ENCODE measurements at regions not wholly inside any gene's neighbourhood (a gene's known extent, or its start where the extent isn't known, plus 50 kb on each side); places are given as distances from the start of the nearest gene placed in this dataset.

DNA sequence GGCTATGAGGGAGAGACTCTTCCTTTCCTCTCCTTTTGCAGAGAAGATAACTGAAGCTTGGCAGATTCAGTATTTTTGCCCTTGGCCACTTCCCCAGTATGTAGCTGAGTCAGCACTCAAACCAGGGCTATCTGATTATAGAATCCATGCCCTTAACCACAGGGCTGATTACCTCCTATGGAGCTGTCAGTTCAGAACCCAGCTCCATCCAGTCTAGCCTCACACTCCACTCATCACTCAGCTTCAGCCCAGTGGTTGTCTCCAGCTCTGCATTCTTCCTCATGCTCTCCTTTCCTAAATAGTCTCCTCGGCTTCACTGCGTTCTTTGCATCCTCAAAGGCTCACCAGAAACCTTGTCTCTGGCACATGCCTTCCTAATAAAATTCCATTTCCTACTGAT, 151.6 kb upstream of the BLID start:
- TF ChIP-seq, protein P1, sequence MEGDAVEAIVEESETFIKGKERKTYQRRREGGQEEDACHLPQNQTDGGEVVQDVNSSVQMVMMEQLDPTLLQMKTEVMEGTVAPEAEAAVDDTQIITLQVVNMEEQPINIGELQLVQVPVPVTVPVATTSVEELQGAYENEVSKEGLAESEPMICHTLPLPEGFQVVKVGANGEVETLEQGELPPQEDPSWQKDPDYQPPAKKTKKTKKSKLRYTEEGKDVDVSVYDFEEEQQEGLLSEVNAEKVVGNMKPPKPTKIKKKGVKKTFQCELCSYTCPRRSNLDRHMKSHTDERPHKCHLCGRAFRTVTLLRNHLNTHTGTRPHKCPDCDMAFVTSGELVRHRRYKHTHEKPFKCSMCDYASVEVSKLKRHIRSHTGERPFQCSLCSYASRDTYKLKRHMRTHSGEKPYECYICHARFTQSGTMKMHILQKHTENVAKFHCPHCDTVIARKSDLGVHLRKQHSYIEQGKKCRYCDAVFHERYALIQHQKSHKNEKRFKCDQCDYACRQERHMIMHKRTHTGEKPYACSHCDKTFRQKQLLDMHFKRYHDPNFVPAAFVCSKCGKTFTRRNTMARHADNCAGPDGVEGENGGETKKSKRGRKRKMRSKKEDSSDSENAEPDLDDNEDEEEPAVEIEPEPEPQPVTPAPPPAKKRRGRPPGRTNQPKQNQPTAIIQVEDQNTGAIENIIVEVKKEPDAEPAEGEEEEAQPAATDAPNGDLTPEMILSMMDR (IDR thresholded peaks at IDR 0.05; ENCODE audit: control extremely low read depth in 1 of 3, insufficient read depth in 1 of 3, low read depth in 1 of 3, low read length in 3 of 3): no peak
- no peak for TF ChIP-seq EZH2 (IDR thresholded peaks at IDR 0.05; ENCODE audit: low read depth, low read length, severe bottlenecking)
- no peak for TF ChIP-seq RNF2 (IDR thresholded peaks at IDR 0.05; ENCODE audit: borderline replicate concordance, low read depth, low read length, missing control alignments, poor library complexity, severe bottlenecking)
- TF ChIP-seq ZNF274 (IDR thresholded peaks at IDR 0.05; ENCODE audit: borderline replicate concordance, extremely low read depth, low read length): no peak
- TF ChIP-seq NRF1 (IDR thresholded peaks at IDR 0.05; ENCODE audit: low read depth, low read length): no peak
- no peak for TF ChIP-seq YY1 (IDR thresholded peaks at IDR 0.05; ENCODE audit: low read depth, low read length)
- TF ChIP-seq TAF1 (IDR thresholded peaks at IDR 0.05; ENCODE audit: low read depth, low read length): no peak
- no peak for TF ChIP-seq TEAD4 (IDR thresholded peaks at IDR 0.05; ENCODE audit: low read depth, low read length)
- TF ChIP-seq JUN (IDR thresholded peaks at IDR 0.05; ENCODE audit: low read depth, low read length): no peak
- no peak for TF ChIP-seq HDAC6 (IDR thresholded peaks at IDR 0.05; ENCODE audit: low read depth, low read length)

Measured in H1 (cell line).